Fibroblast of skin of left quadriceps (primary cell): ENCODE measurements at regions not wholly inside any gene's neighbourhood (a gene's known extent, or its start where the extent isn't known, plus 50 kb on each side); places are given as distances from the start of the nearest gene placed in this dataset.

Source experiments
- DNase-seq, 2 experiments: peaks; one replicate each; pipeline ENCODE4 v3.0.0-alpha.2; 2013; ENCODE audit warnings: low read depth in 2 of 2

GRCh38 chr2:190783513-190784263, 96.9 kb upstream of the GLS start:
- DNase-seq = no peak

DNA sequence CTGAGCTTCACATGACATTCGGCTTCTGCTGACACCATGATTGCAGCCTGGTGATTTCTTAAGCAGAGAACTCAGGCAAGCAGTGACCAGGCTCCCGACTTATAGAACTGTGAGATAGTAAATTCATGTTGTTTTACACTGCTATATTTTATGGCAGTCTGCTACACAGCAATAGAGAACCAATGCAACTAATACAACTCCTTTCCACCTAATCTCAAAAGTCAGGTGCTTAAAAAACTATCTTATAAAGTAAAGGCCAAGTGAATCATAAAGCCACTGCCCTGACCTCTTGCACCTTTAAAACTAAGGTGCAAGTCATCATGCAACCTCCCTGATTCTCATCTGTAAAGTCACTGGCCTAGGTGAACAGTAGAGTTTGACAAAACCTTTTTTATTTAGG, 95.3 kb upstream of the GLS start:
- no peak for DNase-seq

- no peak for DNase-seq
These were observed 94.0 kb upstream of the GLS start for GRCh38 chr2:190786404-190787166.

DNA sequence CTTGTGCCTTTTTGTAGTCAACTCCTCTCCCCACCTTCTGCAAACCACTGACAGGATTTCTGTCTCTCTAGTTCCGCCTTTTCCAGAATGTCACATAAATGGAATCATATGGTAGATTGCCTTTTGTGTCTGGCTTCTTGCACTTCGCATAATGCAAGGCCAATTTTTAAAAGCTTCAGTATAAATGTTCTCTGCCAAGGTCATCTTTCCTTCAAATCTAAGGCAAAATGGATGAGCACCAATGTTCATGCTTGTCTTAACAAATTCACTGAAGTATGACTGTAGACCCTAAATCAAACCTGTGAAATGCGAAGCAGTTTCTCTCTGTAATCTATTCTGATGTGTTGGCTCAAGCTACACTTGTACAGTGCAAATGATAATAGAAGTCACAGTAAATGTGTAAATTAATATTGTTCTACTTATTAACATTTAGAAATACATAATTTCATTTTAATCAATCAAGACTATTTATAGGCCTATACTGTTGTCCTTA, 92.8 kb upstream of the GLS start:
- DNase-seq = no peak

- DNase-seq = no peak
These were observed 91.3 kb upstream of the GLS start for GRCh38 chr2:190789074-190790004.

GRCh38 chr2:190791347-190791975, 89.2 kb upstream of the GLS start:
- no peak for DNase-seq

GRCh38 chr2:190791976-190792575, 88.5 kb upstream of the GLS start:
- no peak for DNase-seq

GRCh38 chr2:190792956-190793888, 87.4 kb upstream of the GLS start:
- DNase-seq = no peak

DNA sequence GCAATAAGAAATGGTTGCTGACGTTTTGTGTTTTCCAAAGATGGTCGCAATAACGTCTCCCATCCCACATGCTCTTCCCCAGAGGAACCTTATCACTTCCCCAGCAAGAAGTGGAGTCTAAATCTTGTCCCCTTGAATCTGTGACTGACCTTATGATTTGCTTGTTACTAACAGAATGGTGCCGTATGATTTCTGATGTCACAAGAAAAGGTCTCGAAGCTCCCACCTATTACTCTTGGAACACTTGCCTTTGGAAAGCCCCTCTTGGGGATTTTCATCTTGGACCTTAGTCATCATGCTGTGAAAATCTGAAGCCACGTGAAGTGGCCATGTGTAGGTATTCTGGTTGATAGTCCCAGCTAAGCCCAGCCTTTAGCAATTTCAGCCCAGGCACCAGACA, 86.2 kb upstream of the GLS start:
- no peak for DNase-seq

DNA sequence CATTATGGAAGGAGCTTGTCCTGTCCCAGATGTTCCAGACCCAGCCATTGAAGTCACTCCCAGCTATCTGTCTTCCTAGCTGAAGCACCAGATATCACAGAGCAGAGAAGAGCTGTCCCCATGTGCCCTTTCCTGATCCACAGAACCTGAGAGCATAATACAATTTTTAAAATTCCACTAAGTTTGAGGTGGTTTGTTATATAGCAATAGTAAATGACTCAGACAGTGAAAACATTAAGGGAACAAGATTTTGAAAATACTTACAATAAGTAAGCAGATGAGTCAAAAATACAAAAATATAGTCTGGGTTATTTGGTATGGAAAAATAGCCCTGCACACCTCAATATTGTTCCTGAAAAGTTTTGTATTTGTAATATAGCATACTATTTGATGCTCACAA, 85.8 kb upstream of the GLS start:
- no peak for DNase-seq

GRCh38 chr2:190795686-190796085, 84.9 kb upstream of the GLS start:
- DNase-seq = no peak

GRCh38 chr2:190799999-190800398, 80.6 kb upstream of the GLS start:
- DNase-seq = no peak

- DNase-seq = no peak
These were observed 80.1 kb upstream of the GLS start for GRCh38 chr2:190800528-190800927.

DNA sequence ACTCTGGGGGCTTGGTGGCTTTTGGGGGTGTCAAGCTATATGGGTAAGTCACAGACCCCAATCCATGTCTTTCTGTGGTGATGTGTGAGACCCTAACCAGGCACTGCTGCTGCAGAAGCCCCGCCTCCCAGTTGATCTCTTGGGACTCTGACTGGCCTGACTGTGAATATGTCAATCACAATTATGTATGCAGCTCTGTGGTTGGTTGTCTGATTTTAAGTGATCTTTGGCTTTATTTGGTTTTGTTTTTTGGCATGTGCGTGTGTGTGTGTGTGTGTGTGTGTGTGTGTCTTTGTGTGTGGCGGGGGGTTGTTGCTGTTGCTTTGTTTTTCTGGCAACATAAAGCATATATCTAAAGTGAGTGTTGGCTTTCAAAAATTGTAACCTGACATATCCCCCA, 78.5 kb upstream of the GLS start:
- DNase-seq = no peak

- no peak for DNase-seq
These were observed 77.9 kb upstream of the GLS start for GRCh38 chr2:190802626-190803209.

GRCh38 chr2:190804182-190804795, 76.3 kb upstream of the GLS start:
- DNase-seq = no peak

- DNase-seq = no peak
These were observed 75.5 kb upstream of the GLS start for GRCh38 chr2:190805126-190805525.

GRCh38 chr2:190805843-190806242, 74.8 kb upstream of the GLS start:
- DNase-seq = no peak

DNA sequence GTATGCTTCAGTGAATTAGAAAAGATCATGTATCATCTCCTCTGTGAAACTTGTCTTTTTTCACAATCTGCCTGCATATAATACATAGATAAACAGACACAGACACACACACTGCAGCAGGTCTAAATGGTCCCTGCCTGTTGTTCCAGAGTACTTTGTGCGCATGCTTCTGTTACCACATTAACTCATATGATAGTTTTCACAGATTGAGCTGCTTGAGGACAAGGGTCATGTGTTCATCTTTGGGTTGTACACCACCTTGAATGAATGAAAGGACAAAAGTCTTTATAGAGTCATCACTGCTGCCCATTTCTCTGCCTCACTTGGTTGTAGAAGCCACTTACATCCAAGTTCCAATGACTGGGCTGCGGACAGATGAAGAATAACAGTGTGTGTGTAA, 72.7 kb upstream of the GLS start:
- no peak for DNase-seq
